H1 (cell line): ENCODE measurements at regions not wholly inside any gene's neighbourhood (a gene's known extent, or its start where the extent isn't known, plus 50 kb on each side); places are given as distances from the start of the nearest gene placed in this dataset.

Experiments
- CTCF ChIA-PET: fragments of 300-600 bp; sonication (Branson Sonifier 250); formaldehyde crosslinking; loops from one replicate; lab custom pipeline; 2021; ENCODE audit not compliant: partially characterized antibody; lab: Charles Lee
- POLR2A ChIA-PET: fragments of 300-600 bp; sonication (Branson Sonifier 250); formaldehyde crosslinking; loops from one replicate; lab custom pipeline; 2021; ENCODE audit warnings: inconsistent platforms; ENCODE audit not compliant: partially characterized antibody; lab: Charles Lee
- DNase-seq, 2 experiments: peaks; one replicate each; pipeline versions ENCODE4 v3.0.0 to v3.0.0-alpha.2; 2010 to 2022; ENCODE audit warnings: low spot score in 2 of 2, low read depth in 1 of 2, mixed read lengths in 1 of 2
- FAIRE-seq: peaks from 2 replicates; lab custom pipeline; 2011; peaks lifted over from hg19 to GRCh38; lab: Jason Lieb, UNC
- H2AFZ ChIP-seq: 2 replicates; pipeline ENCODE4 v1.8.1; 2012; ENCODE audit warnings: low read length, inconsistent platforms
- H2AK5ac ChIP-seq: 2 replicates; pipeline ENCODE4 v1.6.1; 2013; ENCODE audit warnings: low read depth, low read length
- H2BK120ac ChIP-seq: replicated peaks from 2 replicates; pipeline ENCODE3; 2013; ENCODE audit warnings: low read depth, low read length, inconsistent platforms
- H2BK12ac ChIP-seq: 2 replicates; pipeline ENCODE4 v1.6.1; 2013; ENCODE audit warnings: low read depth, low read length
- H2BK15ac ChIP-seq: 2 replicates; pipeline ENCODE4 v1.6.1; 2013; ENCODE audit warnings: low read length
- H2BK20ac ChIP-seq: 2 replicates; pipeline ENCODE4 v1.6.1; 2013; ENCODE audit warnings: low read length
- H2BK5ac ChIP-seq: 2 replicates; pipeline ENCODE4 v1.6.1; 2013; ENCODE audit warnings: low read depth, low read length
- H3K14ac ChIP-seq: 2 replicates; pipeline ENCODE4 v1.6.1; 2013; ENCODE audit warnings: inconsistent platforms; ENCODE audit not compliant: insufficient read length
- H3K18ac ChIP-seq: 2 replicates; pipeline ENCODE4 v1.6.1; 2013; ENCODE audit warnings: low read length; ENCODE audit errors: extremely low read depth
- H3K23ac ChIP-seq: 2 replicates; pipeline ENCODE4 v1.6.1; 2013; ENCODE audit warnings: inconsistent platforms; ENCODE audit not compliant: insufficient read length
- H3K23me2 ChIP-seq: 2 replicates; pipeline ENCODE4 v1.6.1; 2013; ENCODE audit warnings: low read depth, low read length
- H3K27ac ChIP-seq: 2 replicates; pipeline ENCODE4 v1.6.1; 2011; ENCODE audit warnings: low read depth, low read length, inconsistent platforms
- H3K27me3 ChIP-seq, 4 experiments: replicated peaks in 1 of 4; 1 replicate in 1 of 4; 2 replicates in 3 of 4; pipeline versions ENCODE4 v1.6.1 to v1.8.1; 2011 to 2013; ENCODE audit warnings: low read length in 3 of 4, mild to moderate bottlenecking in 3 of 4, inconsistent platforms in 2 of 4, mixed read lengths in 2 of 4, moderate library complexity in 1 of 4; ENCODE audit not compliant: control insufficient read depth in 3 of 4, insufficient read depth in 3 of 4; ENCODE audit errors: extremely low read depth in 1 of 4
- H3K36me3 ChIP-seq, 4 experiments: 2 replicates each; pipeline versions ENCODE4 v1.6.1 to v1.8.1; 2011 to 2013; ENCODE audit warnings: mild to moderate bottlenecking in 4 of 4, low read length in 3 of 4, moderate library complexity in 2 of 4, control low read depth in 1 of 4, inconsistent platforms in 1 of 4; ENCODE audit not compliant: insufficient read depth in 4 of 4, control insufficient read depth in 2 of 4
- H3K4ac ChIP-seq: replicated peaks from 2 replicates; pipeline ENCODE3; 2013; ENCODE audit warnings: low read length, low read depth, mixed read lengths, inconsistent platforms; ENCODE audit not compliant: insufficient read length
- H3K4me1 ChIP-seq, 4 experiments: replicated peaks in 1 of 4; 1 replicate in 1 of 4; 2 replicates in 3 of 4; pipeline versions ENCODE4 v1.6.1 to v1.8.1; 2011 to 2013; ENCODE audit warnings: low read length in 3 of 4, inconsistent platforms in 2 of 4, mixed read lengths in 1 of 4; ENCODE audit not compliant: insufficient read depth in 4 of 4, control insufficient read depth in 3 of 4
- H3K4me2 ChIP-seq, 2 experiments: 2 replicates each; pipeline versions ENCODE4 v1.6.1 to v1.8.1; 2011 to 2013; ENCODE audit warnings: low read depth in 2 of 2, low read length in 2 of 2, control low read depth in 1 of 2, inconsistent platforms in 1 of 2, mild to moderate bottlenecking in 1 of 2; ENCODE audit not compliant: insufficient read depth in 1 of 2
- H3K4me3 ChIP-seq, 4 experiments: fragments of 200-600, 300-600 bp in 1 of 4; sonication (generic), shearing (Covaris generic), sonication (Bioruptor Twin) in 1 of 4; 2 replicates each; pipeline versions ENCODE4 v1.5.1 to v1.8.1; 2011 to 2016; ENCODE audit warnings: low read length in 4 of 4, low read depth in 3 of 4, control low read depth in 2 of 4, inconsistent platforms in 2 of 4, mild to moderate bottlenecking in 2 of 4, mixed read lengths in 1 of 4, moderate library complexity in 1 of 4; ENCODE audit not compliant: insufficient read depth in 2 of 4; ENCODE audit errors: extremely low read depth in 1 of 4
- H3K56ac ChIP-seq: replicated peaks from 2 replicates; pipeline ENCODE3; 2013; ENCODE audit warnings: low read depth, mild to moderate bottlenecking, mixed read lengths, low read length, inconsistent platforms; ENCODE audit not compliant: insufficient read length
- H3K79me1 ChIP-seq: 2 replicates; pipeline ENCODE4 v1.6.1; 2013; ENCODE audit warnings: low read depth, low read length, control low read depth
- H3K79me2 ChIP-seq, 2 experiments: 2 replicates each; pipeline versions ENCODE4 v1.6.1 to v1.8.1; 2012 to 2013; ENCODE audit warnings: low read length in 2 of 2, mild to moderate bottlenecking in 2 of 2, inconsistent platforms in 1 of 2; ENCODE audit not compliant: insufficient read depth in 2 of 2, control insufficient read depth in 1 of 2
- H3K9ac ChIP-seq, 4 experiments: replicated peaks in 1 of 4; 1 replicate in 1 of 4; 2 replicates in 3 of 4; pipeline versions ENCODE4 v1.6.1 to v1.8.1; 2011 to 2013; ENCODE audit warnings: low read depth in 3 of 4, low read length in 3 of 4, control low read depth in 2 of 4, mild to moderate bottlenecking in 2 of 4, moderate library complexity in 2 of 4, inconsistent platforms in 1 of 4; ENCODE audit errors: extremely low read depth in 1 of 4
- H3K9me3 ChIP-seq, 2 experiments: 2 replicates each; pipeline versions ENCODE4 v1.6.1 to v1.8.1; 2012 to 2013; ENCODE audit warnings: mild to moderate bottlenecking in 2 of 2, moderate library complexity in 2 of 2, control low read depth in 1 of 2, inconsistent platforms in 1 of 2, low read depth in 1 of 2, low read length in 1 of 2, mixed read lengths in 1 of 2; ENCODE audit not compliant: insufficient read depth in 2 of 2
- H4K20me1 ChIP-seq, 2 experiments: replicated peaks in 1 of 2; 2 replicates each; pipeline versions ENCODE3 to v1.8.1; 2011 to 2013; ENCODE audit warnings: inconsistent platforms in 2 of 2, low read length in 2 of 2, mild to moderate bottlenecking in 1 of 2; ENCODE audit not compliant: insufficient read depth in 2 of 2, control insufficient read depth in 1 of 2
- H4K5ac ChIP-seq: 2 replicates; pipeline ENCODE4 v1.6.1; 2013; ENCODE audit warnings: low read length, low read depth, mixed read lengths, inconsistent platforms; ENCODE audit not compliant: insufficient read length
- H4K8ac ChIP-seq: 2 replicates; pipeline ENCODE4 v1.8.0; 2013; ENCODE audit warnings: mild to moderate bottlenecking, moderate library complexity, low read length, inconsistent platforms; ENCODE audit not compliant: insufficient read depth; ENCODE audit errors: extremely low read depth
- H4K91ac ChIP-seq: replicated peaks from 2 replicates; pipeline ENCODE3; 2013; ENCODE audit warnings: low read length, mixed read lengths, inconsistent platforms; ENCODE audit not compliant: insufficient read length
- CHD1 ChIP-seq: IDR thresholded peaks from 2 replicates; pipeline ENCODE4 v1.6.1; 2012; ENCODE audit warnings: low read depth, low read length, improper control_type of control experiment
- MAFK ChIP-seq: IDR thresholded peaks from 2 replicates; pipeline ENCODE4 v1.6.1; 2012; ENCODE audit warnings: low read depth, mild to moderate bottlenecking, improper control_type of control experiment, low read length
- WGBS, 2 experiments: shearing (Covaris generic) in 1 of 2; methylation state at CpG; one replicate each; pipeline versions ENCODE4 v1.1.6 to v1.1.7; 2013 to 2015; ENCODE audit warnings: low lambda C conversion rate in 2 of 2, mixed read lengths in 2 of 2, inconsistent platforms in 1 of 2, low coverage in 1 of 2, missing lambda C conversion rate in 1 of 2; ENCODE audit not compliant: insufficient replicate concordance in 2 of 2, insufficient coverage in 1 of 2, insufficient read length in 1 of 2; ENCODE audit errors: extremely low coverage in 1 of 2, missing lambda C conversion rate in 1 of 2; 5-methylcytosine and 5-hydroxymethylcytosine counted together

- no peak overlapping the region for H2BK5ac ChIP-seq
- H3K4me3 ChIP-seq, result no peak overlapping the region
- no peak overlapping the region for H3K23ac ChIP-seq
- H2BK120ac ChIP-seq, result no peak overlapping the region
- no peak overlapping the region for H2BK15ac ChIP-seq
- H4K91ac ChIP-seq, result no peak overlapping the region
- no peaks in the 10 kb centered on the region for H3K36me3 ChIP-seq
- H3K56ac ChIP-seq, result no peak overlapping the region
- H3K27ac ChIP-seq, result no peak overlapping the region
- H3K79me1 ChIP-seq, result no peaks in the 10 kb centered on the region
- CTCF ChIA-PET, result no interaction called here
- H4K8ac ChIP-seq, result no peak overlapping the region
- no peaks in the 10 kb centered on the region for H3K23me2 ChIP-seq
- no peak overlapping the region for H2BK20ac ChIP-seq
- H3K27me3 ChIP-seq, result no peaks in the 10 kb centered on the region
- H3K9ac ChIP-seq, result no peak overlapping the region
- H3K9me3 ChIP-seq, result no peaks in the 10 kb centered on the region
- no peak overlapping the region for H3K18ac ChIP-seq
- 100% methylated on average over 1 of the region's 1 CpG; no CpG with 5 or more reads in 1 of the 2 experiments for WGBS, 2 experiments
- POLR2A ChIA-PET, result no interaction called here
- TF ChIP-seq CHD1 (no peak), MAFK (peak; percentile 49; the same call in 1 of the 2 replicates)
- TF ChIP-seq, all 59 proteins: peak for 1
- Histone ChIP-seq H3K14ac (no peak overlapping the region), H2BK12ac (no peak overlapping the region), H2AFZ (no peak overlapping the region), H3K79me2 (no peaks in the 10 kb centered on the region), H3K4me1 (no peaks in the 10 kb centered on the region), H2AK5ac (no peak overlapping the region), H4K20me1 (no peaks in the 10 kb centered on the region), H3K4ac (no peak overlapping the region), H3K4me2 (no peak overlapping the region), H4K5ac (no peak overlapping the region)
- DNase-seq, result no peak
- no peak for FAIRE-seq
Measured at GRCh38 chrX:126300401-126300800, 134.3 kb upstream of the DCAF12L2 start.
